Body of pancreas (tissue), 4 donors: ENCODE measurements at regions not wholly inside any gene's neighbourhood (a gene's known extent, or its start where the extent isn't known, plus 50 kb on each side); places are given as distances from the start of the nearest gene placed in this dataset.

Experiments used
- POLR2A ChIP-seq, 3 donors: fragments of 450-650 bp; IDR thresholded peaks; one replicate each; pipeline ENCODE4 v1.6.1; 2016; ENCODE audit warnings: antibody characterized with exemption in 3 of 3, mild to moderate bottlenecking in 2 of 3
- TF ChIP-seq, protein P1 (sequence below), 7 experiments: fragments of 450-650 bp in 4 of 7; fragments of 200-600 bp in 3 of 7; sonication (generic) in 3 of 7; IDR thresholded peaks; one replicate each; pipeline ENCODE4 v1.5.1; 2016 to 2019; ENCODE audit warnings: antibody characterized with exemption in 7 of 7

- TF ChIP-seq, protein P1, sequence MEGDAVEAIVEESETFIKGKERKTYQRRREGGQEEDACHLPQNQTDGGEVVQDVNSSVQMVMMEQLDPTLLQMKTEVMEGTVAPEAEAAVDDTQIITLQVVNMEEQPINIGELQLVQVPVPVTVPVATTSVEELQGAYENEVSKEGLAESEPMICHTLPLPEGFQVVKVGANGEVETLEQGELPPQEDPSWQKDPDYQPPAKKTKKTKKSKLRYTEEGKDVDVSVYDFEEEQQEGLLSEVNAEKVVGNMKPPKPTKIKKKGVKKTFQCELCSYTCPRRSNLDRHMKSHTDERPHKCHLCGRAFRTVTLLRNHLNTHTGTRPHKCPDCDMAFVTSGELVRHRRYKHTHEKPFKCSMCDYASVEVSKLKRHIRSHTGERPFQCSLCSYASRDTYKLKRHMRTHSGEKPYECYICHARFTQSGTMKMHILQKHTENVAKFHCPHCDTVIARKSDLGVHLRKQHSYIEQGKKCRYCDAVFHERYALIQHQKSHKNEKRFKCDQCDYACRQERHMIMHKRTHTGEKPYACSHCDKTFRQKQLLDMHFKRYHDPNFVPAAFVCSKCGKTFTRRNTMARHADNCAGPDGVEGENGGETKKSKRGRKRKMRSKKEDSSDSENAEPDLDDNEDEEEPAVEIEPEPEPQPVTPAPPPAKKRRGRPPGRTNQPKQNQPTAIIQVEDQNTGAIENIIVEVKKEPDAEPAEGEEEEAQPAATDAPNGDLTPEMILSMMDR (IDR thresholded peaks at IDR 0.05): no peak
- no peak for TF ChIP-seq POLR2A (IDR thresholded peaks at IDR 0.05)
Measured at GRCh38 chr9:75658301-75658905, 232.1 kb upstream of the PCSK5 start.
